GM10266 (cell line): ENCODE measurements at regions not wholly inside any gene's neighbourhood (a gene's known extent, or its start where the extent isn't known, plus 50 kb on each side); places are given as distances from the start of the nearest gene placed in this dataset.

Experiments used
- DNase-seq: peaks from one replicate; pipeline ENCODE4 v3.0.0; 2012; ENCODE audit errors: extremely low spot score
- TF ChIP-seq, protein P1 (sequence below): IDR thresholded peaks from 2 replicates; pipeline ENCODE4 v1.5.1; 2012; ENCODE audit warnings: mild to moderate bottlenecking, low read depth; ENCODE audit not compliant: control insufficient read depth, insufficient read depth; ENCODE audit errors: missing control alignments

DNA sequence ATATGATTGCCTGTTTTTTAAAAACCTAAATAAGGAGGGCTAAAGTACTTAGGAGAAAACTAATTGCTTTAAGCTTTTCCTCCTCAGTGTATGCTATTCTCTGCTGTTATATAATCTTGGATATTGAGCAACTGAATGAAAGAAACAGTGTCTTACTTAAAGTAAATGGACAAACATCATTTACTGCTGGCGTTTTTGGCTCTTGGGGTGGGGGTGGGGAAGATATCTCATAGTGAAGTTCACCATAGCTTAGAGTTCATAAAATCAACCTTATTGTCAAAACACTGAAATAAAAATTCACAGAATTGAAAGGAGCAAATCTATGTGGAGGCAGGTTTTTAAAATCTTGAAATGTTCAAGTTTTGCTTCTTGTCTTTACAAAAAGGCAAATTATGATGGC, 256.4 kb upstream of the SOX2 start:
- TF ChIP-seq, protein P1, sequence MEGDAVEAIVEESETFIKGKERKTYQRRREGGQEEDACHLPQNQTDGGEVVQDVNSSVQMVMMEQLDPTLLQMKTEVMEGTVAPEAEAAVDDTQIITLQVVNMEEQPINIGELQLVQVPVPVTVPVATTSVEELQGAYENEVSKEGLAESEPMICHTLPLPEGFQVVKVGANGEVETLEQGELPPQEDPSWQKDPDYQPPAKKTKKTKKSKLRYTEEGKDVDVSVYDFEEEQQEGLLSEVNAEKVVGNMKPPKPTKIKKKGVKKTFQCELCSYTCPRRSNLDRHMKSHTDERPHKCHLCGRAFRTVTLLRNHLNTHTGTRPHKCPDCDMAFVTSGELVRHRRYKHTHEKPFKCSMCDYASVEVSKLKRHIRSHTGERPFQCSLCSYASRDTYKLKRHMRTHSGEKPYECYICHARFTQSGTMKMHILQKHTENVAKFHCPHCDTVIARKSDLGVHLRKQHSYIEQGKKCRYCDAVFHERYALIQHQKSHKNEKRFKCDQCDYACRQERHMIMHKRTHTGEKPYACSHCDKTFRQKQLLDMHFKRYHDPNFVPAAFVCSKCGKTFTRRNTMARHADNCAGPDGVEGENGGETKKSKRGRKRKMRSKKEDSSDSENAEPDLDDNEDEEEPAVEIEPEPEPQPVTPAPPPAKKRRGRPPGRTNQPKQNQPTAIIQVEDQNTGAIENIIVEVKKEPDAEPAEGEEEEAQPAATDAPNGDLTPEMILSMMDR, result no peak
- DNase-seq, result no peak

DNA sequence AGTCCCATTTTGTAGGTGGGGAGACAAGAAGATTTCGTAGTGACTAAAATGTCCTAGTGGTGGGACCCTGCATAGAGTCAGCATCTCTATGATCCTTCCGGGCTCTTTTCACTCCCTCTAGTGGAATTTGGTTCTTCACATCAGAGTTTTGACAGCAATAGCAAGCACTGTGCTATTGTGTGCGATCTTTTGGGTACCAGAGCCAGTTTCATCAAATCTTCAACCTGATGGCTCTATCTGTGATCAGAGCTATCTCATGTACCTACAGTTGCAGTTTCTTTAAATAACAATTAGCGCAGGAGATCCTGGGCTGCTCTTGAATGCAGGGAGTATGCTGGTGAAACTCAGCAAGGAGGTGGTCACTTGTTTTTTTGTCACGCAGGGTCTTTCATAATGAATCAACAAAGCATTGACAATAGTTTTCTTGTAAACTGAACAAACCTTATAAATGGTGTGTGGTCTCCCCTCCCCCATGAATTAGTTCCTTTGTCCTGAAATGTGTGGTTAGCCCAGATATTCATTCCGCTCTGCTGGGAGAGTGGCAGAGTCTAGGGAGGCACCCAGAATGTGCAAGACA, 257.2 kb upstream of the SOX2 start:
- no peak for DNase-seq

DNA sequence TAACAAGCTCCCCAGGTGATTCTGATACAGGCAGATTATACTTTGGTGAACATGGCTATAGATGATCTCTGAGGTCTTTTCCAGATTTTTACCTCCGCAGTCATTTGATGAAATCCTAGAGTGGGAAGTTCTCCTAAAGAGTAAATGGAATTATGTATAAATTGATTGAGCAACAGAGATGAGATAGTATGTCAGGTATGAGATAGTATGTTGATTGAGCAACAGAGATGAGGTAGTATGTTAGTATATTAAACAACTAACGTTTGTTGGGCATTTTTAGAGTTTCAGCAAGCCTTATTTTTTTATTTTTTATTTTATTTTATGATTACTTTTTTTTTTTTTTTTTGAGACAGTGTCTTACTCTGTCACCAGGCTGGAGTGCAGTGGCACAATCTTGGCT, 265.0 kb upstream of the SOX2 start:
- TF ChIP-seq, protein P1, result no peak
- no peak for DNase-seq

More for the DNA sequence above, 257.2 kb upstream of the SOX2 start:
- TF ChIP-seq, protein P1, result no peak

DNA sequence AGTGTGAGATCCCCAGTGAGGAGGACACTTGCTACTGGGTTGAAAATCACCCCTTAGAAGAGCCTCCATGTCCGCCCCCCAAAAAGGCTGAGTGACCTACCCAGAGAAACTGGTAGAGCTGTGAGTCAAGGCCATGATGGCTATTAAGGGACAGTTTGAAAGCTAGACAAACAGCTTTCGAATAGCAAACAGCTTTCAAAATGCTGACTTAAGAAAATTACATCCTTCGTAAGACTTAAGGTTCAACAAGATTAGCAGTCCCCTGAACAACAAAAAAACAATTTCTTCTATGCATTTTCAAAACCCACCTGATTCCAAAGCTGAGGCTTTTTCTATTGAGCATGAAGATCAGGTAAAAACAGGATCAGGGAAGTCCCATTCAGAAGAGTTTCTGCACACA, 269.7 kb upstream of the SOX2 start:
- TF ChIP-seq, protein P1, result no peak
- DNase-seq, result no peak

DNA sequence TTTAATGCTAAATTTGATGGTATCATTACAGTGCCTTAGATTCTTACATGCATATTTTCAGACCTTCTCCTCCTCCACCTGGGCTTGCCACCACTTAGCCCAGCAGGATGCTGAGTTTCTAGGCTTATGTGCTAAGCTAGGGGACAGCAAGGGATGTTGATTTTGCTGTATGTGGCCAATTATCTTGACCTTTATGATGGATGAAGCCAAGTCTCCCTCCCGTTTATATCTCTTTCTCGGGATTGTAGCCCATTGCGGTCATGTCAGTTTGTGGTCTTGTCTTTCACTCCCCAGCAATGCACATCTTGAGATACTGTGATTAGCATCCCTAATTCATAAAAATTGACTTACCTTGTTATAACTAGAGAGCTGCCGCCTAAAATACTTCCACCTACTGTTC, 278.7 kb upstream of the SOX2 start:
- TF ChIP-seq, protein P1, result no peak
- no peak for DNase-seq

DNA sequence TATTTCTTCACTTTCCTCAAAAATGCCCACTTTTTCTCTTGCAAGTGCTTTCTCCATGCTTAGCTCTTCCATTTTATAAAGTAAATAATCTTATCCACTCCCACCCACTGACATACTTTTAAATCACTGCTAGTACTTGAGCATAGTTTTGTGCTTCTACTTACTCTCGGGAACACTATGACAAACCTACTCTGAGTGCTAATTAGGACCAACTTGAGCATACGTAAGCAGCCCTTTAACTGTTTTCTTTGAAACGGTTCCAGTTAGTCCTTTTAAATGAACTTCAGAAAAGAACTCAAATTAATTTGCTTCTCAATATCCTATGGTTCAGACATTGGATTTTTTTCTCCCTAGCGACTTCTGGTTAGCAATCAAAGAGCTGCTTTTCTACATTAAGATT, 280.0 kb upstream of the SOX2 start:
- TF ChIP-seq, protein P1, result no peak
- no peak for DNase-seq

DNA sequence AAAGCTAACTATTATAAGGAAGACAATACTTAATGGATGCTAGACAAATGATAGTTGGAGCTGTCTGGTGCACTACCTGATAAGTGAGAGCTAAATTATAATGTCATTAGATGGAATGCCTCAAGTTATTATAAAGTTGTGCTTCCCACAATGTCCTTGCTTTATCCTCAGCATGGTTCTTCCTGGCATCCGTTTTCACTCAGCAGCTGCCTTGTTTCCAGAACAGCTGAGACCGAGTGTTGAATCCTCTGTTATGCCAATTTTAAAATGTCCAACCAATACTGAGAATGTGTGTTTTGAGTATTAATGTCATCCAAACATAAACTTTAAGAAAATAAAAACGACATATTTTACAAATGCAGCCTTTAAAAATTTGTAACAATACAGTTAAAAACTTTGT, 286.7 kb upstream of the SOX2 start:
- DNase-seq, result no peak
- TF ChIP-seq, protein P1, result no peak
